Stomach smooth muscle (tissue), 2 donors: ENCODE measurements at regions not wholly inside any gene's neighbourhood (a gene's known extent, or its start where the extent isn't known, plus 50 kb on each side); places are given as distances from the start of the nearest gene placed in this dataset.

Source experiments
- H3K27ac ChIP-seq: one replicate; pipeline ENCODE4 v1.7.0; 2013; ENCODE audit warnings: mild to moderate bottlenecking, low read length, inconsistent platforms
- H3K27me3 ChIP-seq, 2 donors: one replicate each; pipeline ENCODE4 v1.7.0; 2013; ENCODE audit warnings: low read length in 2 of 2; ENCODE audit not compliant: insufficient read depth in 2 of 2, control insufficient read depth in 1 of 2
- H3K36me3 ChIP-seq, 2 donors: one replicate each; pipeline ENCODE4 v1.7.0; 2013; ENCODE audit warnings: low read length in 2 of 2; ENCODE audit not compliant: control insufficient read depth in 2 of 2, insufficient read depth in 2 of 2
- H3K4me1 ChIP-seq: one replicate; pipeline ENCODE4 v1.7.0; 2013; ENCODE audit warnings: low read length; ENCODE audit not compliant: control insufficient read depth, insufficient read depth
- H3K4me3 ChIP-seq, 2 donors: one replicate each; pipeline ENCODE4 v1.7.0; 2013; ENCODE audit warnings: low read length in 2 of 2
- H3K9ac ChIP-seq, 2 donors: one replicate each; pipeline ENCODE4 v1.7.0; 2013; ENCODE audit warnings: low read length in 2 of 2, mild to moderate bottlenecking in 1 of 2
- H3K9me3 ChIP-seq, 2 donors: one replicate each; pipeline ENCODE4 v1.7.0; 2013; ENCODE audit warnings: low read length in 2 of 2; ENCODE audit not compliant: control insufficient read depth in 2 of 2
- donor health status: healthy.
- donor health status: Pancreatic carcinoma.

DNA sequence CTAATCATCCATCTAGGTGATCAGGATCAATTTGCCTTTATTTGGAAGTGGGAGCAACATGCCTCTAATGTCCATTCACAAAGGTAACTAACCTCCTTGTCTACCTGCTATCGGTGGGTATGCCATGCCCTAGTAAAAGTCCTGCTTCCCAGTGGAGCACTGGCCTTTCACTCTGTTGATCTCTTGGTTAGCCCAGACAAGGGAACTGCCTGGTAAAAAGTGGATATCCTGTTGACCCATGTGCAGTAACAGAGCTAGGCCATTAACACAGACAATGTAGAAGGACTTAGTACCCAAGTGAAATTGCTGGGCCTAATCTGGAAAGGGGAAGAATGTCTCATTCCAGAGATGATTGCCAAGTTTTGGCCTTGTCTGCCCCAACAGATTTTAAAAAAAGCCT, 171.5 kb upstream of the CSNK1A1L start:
- Histone ChIP-seq H3K36me3 (no peaks in the 10 kb centered on the region), H3K9me3 (no peaks in the 10 kb centered on the region), H3K4me3 (no peak overlapping the region), H3K9ac (no peak overlapping the region), H3K27ac (no peak overlapping the region), H3K4me1 (no peaks in the 10 kb centered on the region), H3K27me3 (no peaks in the 10 kb centered on the region)

DNA sequence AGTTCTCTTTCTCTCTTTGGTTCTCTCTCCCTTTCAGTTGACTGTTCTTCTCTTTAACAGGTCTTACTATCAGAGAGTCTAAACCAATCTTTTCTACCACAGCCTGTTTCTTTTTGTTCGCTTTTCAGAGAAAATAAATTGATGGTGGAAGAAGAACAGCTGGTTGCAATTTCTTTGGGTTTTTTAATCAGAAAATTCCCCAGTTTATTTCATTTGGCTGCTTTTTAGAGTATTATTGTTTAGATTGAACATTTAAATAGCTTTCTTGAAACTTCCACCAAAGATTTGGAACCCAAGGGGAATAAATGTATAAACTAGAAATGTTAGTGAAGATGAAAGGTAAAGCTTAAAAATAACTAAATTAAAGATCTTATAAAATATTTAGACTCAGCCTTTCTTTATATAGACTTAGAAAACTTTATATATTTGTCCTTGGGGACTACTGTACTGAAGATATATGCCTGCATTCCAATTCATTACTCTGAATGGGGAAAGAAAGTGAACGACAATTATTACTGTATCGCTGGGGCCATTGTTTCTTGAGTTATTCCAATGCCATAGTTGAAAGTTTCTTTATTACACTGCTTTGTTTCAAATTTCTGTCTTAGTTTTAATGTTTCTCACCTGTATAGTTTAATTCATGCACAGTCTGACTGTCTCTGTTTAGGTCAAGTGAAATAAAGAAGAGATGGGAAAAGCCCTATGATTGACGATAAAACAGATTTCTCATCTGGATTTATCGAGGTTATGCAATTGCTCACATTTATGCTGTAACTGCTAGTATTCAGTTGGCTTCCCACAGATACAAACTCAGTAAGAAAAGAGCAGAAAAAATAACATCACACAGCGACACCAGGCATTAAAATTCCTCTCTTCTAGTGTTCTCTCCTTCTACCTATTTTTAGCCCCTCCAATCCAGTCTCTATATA, 169.4 kb upstream of the CSNK1A1L start:
- no peaks in the 10 kb centered on the region for H3K4me1 ChIP-seq
- no peak overlapping the region for H3K27ac ChIP-seq
- no peak overlapping the region for H3K4me3 ChIP-seq
- H3K36me3 ChIP-seq = no peaks in the 10 kb centered on the region
- peaks cover 0 to 5% of the 10 kb centered on the region in 2 donors for H3K9me3 ChIP-seq
- no peaks in the 10 kb centered on the region for H3K27me3 ChIP-seq
- H3K9ac ChIP-seq = no peak overlapping the region

DNA sequence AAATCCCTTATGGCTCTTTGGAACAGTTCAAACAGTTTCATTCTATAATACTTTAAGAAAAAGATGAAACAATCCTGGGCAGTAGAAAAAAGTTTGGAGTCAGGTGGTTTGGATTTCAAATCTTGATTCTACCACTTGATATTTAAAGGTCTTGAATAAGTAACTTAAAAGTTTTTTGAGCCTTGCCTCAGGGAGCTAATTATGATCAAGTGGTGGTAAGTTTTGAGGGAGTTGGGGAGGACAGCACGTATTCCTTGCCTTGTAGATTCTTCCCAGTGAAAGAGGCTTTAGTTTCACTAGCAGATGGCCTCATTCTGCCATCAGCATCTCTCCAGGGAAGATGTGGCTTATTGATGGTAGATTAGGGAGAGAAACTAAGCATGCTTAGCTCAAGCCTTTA, 168.4 kb upstream of the CSNK1A1L start:
- H3K4me1 ChIP-seq = no peaks in the 10 kb centered on the region
- no peak overlapping the region for H3K9ac ChIP-seq
- H3K27ac ChIP-seq = no peak overlapping the region
- no peaks in the 10 kb centered on the region for H3K27me3 ChIP-seq
- no peaks in the 10 kb centered on the region for H3K36me3 ChIP-seq
- no peak overlapping the region for H3K4me3 ChIP-seq
- peaks cover 0 to 5% of the 10 kb centered on the region in 2 donors for H3K9me3 ChIP-seq

DNA sequence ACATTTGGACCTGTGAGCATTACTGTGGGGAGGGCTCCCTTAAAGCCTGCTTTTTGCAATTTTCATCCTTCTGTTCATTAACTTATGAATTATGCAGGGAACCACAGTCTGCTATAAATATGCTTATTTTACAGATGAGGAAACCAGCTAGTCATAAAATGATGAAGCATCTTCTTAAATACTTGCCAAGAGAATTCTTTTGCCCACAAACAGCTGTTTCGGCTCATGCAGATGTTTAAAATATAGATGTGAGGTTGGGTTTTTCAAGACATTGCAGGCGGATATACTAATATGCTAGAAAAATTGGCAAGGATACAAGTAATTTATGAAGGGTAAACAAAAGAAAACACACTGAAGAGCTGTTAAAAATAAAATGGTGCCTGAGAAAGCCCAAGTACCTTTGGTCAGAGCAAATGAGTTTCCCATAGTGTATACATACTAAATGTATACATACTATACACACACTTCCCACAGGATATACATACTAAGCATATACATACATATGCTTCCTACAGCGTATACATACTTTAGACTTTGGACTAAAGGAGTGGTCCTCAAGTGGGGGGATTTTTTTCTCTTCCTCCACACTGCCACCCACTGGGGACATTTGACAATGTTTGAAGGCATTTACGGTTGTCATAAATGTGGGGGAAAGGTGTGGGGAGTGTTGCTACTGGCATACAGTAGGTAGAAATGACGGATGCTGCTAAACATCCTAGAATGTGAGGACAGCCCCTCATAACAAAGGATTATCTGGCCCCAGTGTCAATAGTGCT, 164.9 kb upstream of the CSNK1A1L start:
- H3K9ac ChIP-seq = no peak overlapping the region
- no peak overlapping the region for H3K27ac ChIP-seq
- H3K36me3 ChIP-seq = no peaks in the 10 kb centered on the region
- no peak overlapping the region for H3K4me3 ChIP-seq
- peaks cover 0 to 5% of the 10 kb centered on the region in 2 donors for H3K9me3 ChIP-seq
- no peaks in the 10 kb centered on the region for H3K27me3 ChIP-seq
- H3K4me1 ChIP-seq = no peaks in the 10 kb centered on the region

DNA sequence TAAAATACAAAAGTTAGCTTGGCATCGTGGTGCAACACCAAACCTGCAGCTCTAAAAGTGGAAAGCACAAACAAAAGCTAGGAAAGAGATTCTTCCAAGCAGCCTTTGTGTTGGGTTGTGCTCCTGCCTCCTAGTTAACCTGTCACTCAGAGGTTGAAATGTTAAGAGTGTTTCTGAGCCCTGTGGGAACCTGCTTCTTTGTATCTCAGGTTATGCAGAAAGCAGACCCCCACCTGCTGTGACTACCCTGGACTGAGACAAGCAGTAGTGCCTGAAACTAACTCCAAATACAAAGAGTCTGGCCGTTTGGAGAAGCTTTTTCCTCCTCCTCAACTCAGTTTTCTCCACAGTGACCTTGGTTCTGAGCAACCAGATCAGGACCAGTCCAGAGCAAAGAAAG, 158.4 kb upstream of the CSNK1A1L start:
- H3K27me3 ChIP-seq = no peaks in the 10 kb centered on the region
- H3K36me3 ChIP-seq = no peaks in the 10 kb centered on the region
- H3K27ac ChIP-seq = no peak overlapping the region
- no peak overlapping the region for H3K4me3 ChIP-seq
- no peaks in the 10 kb centered on the region for H3K4me1 ChIP-seq
- H3K9ac ChIP-seq = no peak overlapping the region
- peaks cover 2 to 10% of the 10 kb centered on the region in 2 donors for H3K9me3 ChIP-seq

DNA sequence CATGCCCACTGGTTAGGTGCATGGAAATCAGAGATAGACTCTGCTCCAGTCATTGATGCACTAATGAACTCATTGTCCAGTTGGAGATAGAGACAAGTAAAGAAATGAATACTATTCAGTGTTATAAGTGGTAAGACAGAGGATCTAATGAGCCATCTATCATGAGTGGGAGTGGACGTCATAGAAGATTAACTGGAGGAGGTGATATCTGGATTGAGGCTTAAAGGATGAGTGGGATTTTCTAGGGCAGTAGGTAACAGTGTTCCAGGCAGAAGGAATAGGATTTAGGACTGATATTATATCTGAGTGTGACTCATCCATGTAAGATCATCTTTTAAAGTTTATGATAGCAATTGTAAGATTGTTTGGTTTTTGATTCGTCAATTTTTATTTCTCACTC, 152.2 kb upstream of the CSNK1A1L start:
- H3K27me3 ChIP-seq = no peaks in the 10 kb centered on the region
- H3K4me1 ChIP-seq = no peaks in the 10 kb centered on the region
- H3K4me3 ChIP-seq = no peak overlapping the region
- H3K36me3 ChIP-seq = no peaks in the 10 kb centered on the region
- no peak overlapping the region for H3K9ac ChIP-seq
- H3K9me3 ChIP-seq = peaks cover 2 to 7% of the 10 kb centered on the region in 2 donors
- H3K27ac ChIP-seq = no peak overlapping the region

DNA sequence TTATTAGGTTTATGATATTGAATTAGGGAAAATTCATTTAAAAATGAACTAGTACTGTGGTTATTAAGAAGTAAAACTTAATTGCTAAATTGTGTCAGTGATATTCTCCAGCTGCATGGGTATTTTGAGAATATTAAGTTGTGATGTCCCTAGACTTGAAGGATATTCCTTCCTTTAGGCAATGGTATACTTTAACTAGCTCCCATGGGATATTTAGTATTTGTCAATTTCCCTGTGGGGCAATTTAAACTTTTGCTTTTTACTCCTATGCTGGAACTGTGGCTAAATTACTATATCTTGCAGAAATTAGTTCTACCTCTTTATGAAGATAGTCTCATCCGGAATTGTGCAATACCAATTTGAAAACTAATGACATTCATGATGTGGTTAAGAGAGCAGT, 151.6 kb upstream of the CSNK1A1L start:
- Histone ChIP-seq H3K4me3 (no peak overlapping the region), H3K27ac (no peak overlapping the region), H3K9me3 (peaks cover 2 to 7% of the 10 kb centered on the region in 2 donors), H3K27me3 (no peaks in the 10 kb centered on the region), H3K36me3 (no peaks in the 10 kb centered on the region), H3K4me1 (no peaks in the 10 kb centered on the region), H3K9ac (no peak overlapping the region)

DNA sequence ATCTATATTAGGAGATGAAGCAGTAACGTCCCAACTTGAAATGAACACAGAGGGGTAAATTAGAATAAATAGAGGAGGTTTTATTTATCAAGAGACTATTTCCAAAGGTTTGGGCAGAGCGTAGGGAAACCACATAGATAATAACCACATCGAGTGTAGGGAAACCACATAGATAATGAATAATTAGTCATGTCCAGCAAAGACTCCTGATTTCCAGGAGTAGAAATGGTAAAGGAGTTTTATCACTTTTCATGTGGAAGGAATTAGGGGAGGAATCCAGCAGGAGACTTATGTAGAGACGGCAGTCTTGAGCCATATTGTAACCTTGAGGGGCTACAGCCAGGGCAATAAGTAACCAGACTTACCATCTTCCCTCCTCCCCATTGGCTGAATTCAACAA, 136.3 kb upstream of the CSNK1A1L start:
- Histone ChIP-seq H3K36me3 (no peaks in the 10 kb centered on the region), H3K9ac (no peak overlapping the region), H3K4me3 (no peak overlapping the region), H3K4me1 (no peaks in the 10 kb centered on the region), H3K27me3 (no peaks in the 10 kb centered on the region), H3K9me3 (no peaks in the 10 kb centered on the region), H3K27ac (no peak overlapping the region)

DNA sequence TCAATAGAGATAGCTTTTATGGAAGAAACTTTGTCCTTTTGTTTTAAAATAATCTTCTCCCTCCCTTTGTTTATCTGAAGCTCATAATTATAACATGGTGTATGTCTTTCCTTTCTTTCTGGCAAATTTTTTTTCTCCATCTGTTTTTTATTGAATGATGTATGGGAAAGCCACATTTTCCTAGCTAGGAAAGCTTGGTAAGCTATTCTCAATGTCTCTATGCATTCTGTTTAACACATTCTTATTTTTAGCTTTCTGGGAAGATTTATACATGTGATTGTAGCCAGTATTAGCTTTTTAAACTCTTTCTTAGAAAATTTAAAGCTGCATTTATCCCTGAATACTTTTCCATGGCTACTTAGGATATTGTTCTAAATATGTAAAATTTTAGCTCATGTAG, 124.9 kb upstream of the CSNK1A1L start:
- H3K36me3 ChIP-seq = no peaks in the 10 kb centered on the region
- no peak overlapping the region for H3K27ac ChIP-seq
- H3K9ac ChIP-seq = no peak overlapping the region
- H3K4me1 ChIP-seq = no peaks in the 10 kb centered on the region
- H3K4me3 ChIP-seq = no peak overlapping the region
- no peaks in the 10 kb centered on the region for H3K9me3 ChIP-seq
- H3K27me3 ChIP-seq = no peaks in the 10 kb centered on the region

DNA sequence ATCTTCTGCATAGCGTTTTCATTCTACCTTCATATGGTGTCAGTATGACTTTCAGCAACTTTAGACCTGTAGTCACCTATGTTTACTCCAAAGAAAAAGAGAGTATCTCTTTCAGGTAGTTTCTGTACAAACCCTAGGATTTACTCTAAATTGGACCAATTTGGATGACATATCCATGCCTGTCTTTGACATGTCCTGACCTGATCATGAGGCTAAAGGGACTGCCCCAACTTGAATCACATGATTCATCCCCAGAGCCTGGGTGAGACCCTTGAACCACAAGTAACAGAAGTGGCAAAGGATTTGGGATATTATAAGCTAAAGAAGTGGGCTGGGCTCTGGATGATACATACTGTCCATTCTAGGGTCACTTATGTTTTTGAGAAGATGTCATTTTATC, 124.5 kb upstream of the CSNK1A1L start:
- H3K9me3 ChIP-seq = no peaks in the 10 kb centered on the region
- H3K36me3 ChIP-seq = no peaks in the 10 kb centered on the region
- H3K9ac ChIP-seq = no peak overlapping the region
- no peaks in the 10 kb centered on the region for H3K4me1 ChIP-seq
- no peak overlapping the region for H3K4me3 ChIP-seq
- no peaks in the 10 kb centered on the region for H3K27me3 ChIP-seq
- no peak overlapping the region for H3K27ac ChIP-seq

DNA sequence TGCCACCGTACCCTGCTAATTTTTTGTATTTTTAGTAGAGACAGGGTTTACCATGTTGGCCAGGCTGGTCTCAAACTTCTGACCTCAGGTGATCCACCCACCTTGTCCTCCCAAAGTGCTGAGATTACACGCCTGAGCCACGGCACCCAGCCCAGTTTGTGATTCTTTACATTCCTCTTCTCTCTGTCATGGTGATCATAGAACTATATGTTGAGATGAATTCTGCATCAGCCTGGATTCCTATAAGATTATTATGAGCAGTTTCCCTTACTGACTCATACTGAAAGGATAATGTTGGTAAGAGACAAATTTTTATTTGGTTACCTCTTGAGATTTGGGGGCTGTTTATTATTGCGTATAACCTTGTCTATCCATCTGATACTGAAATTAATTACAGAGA, 121.5 kb upstream of the CSNK1A1L start:
- Histone ChIP-seq H3K27ac (no peak overlapping the region), H3K4me3 (no peak overlapping the region), H3K9me3 (no peaks in the 10 kb centered on the region), H3K9ac (no peak overlapping the region), H3K27me3 (no peaks in the 10 kb centered on the region), H3K36me3 (no peaks in the 10 kb centered on the region), H3K4me1 (no peaks in the 10 kb centered on the region)
